SK-N-MC (cell line): ENCODE measurements at regions not wholly inside any gene's neighbourhood (a gene's known extent, or its start where the extent isn't known, plus 50 kb on each side); places are given as distances from the start of the nearest gene placed in this dataset.

Experiments
- EZH2 ChIP-seq: fragments of 200-600 bp; sonication (generic); IDR thresholded peaks from one replicate; pipeline ENCODE4 v1.6.1; 2017; ENCODE audit warnings: antibody characterized with exemption
- POLR2AphosphoS5 ChIP-seq: IDR thresholded peaks from 2 replicates; pipeline ENCODE4 v1.6.1; 2012; ENCODE audit warnings: mild to moderate bottlenecking, low read depth, low read length, borderline replicate concordance

GRCh38 chr11:80686889-80687288 lies 1246.1 kb upstream of the TENM4 start:
- TF ChIP-seq POLR2AphosphoS5 (no peak), EZH2 (no peak)
